Natural killer cell treated with Interleukin-12 subunit alpha and Interleukin-12 subunit beta and Interleukin-15 and Interleukin-18, amount 100 ng/mL, for 72 hours (primary cell): ENCODE measurements at regions not wholly inside any gene's neighbourhood (a gene's known extent, or its start where the extent isn't known, plus 50 kb on each side); places are given as distances from the start of the nearest gene placed in this dataset.

Experiments
- ATAC-seq, 2 donors: fragments of 150-1000 bp; cut with Tn5 transposase in 1 of 2; sonication (Bioruptor Pico), chemical (Tn5 transposase) in 1 of 2; 2 replicates each; pipeline ENCODE4 v1.10.0; 2021
- DNase-seq: peaks from one replicate; pipeline ENCODE4 v3.0.0; 2022; ENCODE audit warnings: low spot score
- H3K27ac Mint-ChIP-seq, 2 donors: 1 replicate in 1 of 2; 2 replicates in 1 of 2; pipeline ENCODE4 v1.8.0; 2022; ENCODE audit warnings: mixed read lengths in 2 of 2, mild to moderate bottlenecking in 1 of 2, moderate library complexity in 1 of 2
- H3K27me3 Mint-ChIP-seq, 2 donors: 1 replicate in 1 of 2; 2 replicates in 1 of 2; pipeline ENCODE4 v1.8.0; 2022; ENCODE audit warnings: mixed read lengths in 2 of 2
- H3K36me3 Mint-ChIP-seq: one replicate; pipeline ENCODE4 v1.8.0; 2022; ENCODE audit warnings: mixed read lengths
- H3K4me1 Mint-ChIP-seq, 2 donors: 1 replicate in 1 of 2; 2 replicates in 1 of 2; pipeline ENCODE4 v1.8.0; 2022; ENCODE audit warnings: low read depth in 2 of 2, mixed read lengths in 2 of 2, mild to moderate bottlenecking in 1 of 2
- H3K4me3 Mint-ChIP-seq: one replicate; pipeline ENCODE4 v1.8.0; 2022; ENCODE audit warnings: mixed read lengths
- H3K9me3 Mint-ChIP-seq: 2 replicates; pipeline ENCODE4 v1.8.0; 2022; ENCODE audit warnings: mixed read lengths

DNA sequence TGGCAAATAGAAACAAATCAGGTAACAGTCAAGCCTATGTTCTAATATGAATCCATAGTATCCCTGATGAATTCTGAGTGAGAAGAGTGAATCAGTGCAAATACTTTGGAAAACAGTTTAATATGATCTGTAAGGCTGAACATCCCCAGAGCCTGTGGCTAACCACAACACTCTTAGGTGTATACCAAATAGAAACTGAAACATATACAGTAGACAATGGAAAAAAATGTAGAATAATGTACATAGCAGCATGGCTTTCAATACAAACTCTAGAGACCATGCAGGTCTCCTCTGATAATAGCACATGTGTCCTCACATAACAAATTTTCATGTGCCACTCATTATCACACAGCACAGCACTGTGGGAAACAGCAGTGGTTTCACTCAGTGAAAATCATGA, 513.6 kb downstream of the CDY2B start:
- Mint-ChIP-seq H3K27me3 (no peaks in the 10 kb centered on the region), H3K27ac (no peak overlapping the region), H3K36me3 (no peaks in the 10 kb centered on the region), H3K4me3 (no peak overlapping the region), H3K9me3 (no peaks in the 10 kb centered on the region), H3K4me1 (no peaks in the 10 kb centered on the region)
- ATAC-seq (no peak), DNase-seq (no peak)

DNA sequence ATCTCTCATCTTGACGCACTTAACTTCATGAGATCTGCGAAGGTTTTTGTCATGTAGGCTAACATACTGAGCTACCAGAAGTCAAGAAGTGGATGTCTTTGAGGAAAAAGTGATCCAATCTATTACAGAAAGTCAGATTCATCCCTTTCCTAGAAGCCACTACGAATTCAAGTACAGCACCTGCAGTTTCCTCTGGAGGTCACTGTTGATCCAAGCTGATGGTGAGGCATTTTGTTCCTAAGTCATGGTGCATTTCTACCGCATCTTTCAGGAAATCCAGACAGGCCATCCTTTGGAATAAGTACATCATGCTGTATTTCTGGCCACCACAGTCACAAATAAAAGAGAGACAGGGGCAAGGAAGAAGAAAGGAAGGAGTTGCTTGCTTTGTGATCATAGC, 541.0 kb downstream of the CDY2B start:
- H3K36me3 Mint-ChIP-seq, result peaks cover 14% of the 10 kb centered on the region
- ATAC-seq (no peak), DNase-seq (no peak)
- H3K9me3 Mint-ChIP-seq, result no peaks in the 10 kb centered on the region
- no peak overlapping the region for H3K27ac Mint-ChIP-seq
- no peaks in the 10 kb centered on the region for H3K27me3 Mint-ChIP-seq
- H3K4me1 Mint-ChIP-seq, result no peaks in the 10 kb centered on the region
- no peak overlapping the region for H3K4me3 Mint-ChIP-seq

DNA sequence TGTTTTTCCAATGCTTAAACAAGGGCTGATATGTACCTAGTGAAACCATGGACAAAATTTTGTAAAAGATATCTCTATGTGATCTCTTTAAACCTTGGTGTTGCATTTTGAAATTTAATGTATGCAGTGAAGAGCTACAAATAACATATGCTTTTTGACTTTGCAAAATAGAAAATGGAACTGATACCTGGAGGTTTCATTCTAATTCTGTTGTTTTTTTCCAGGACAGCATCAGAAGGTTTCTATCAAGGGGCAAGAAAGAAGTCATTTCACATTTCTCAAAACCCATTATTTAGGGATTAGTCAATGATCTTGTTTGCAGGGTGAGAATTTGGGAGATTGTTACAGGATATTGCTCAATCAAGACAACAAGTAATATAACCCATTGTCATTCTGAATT, 549.3 kb downstream of the CDY2B start:
- no peak overlapping the region for H3K4me3 Mint-ChIP-seq
- no peaks in the 10 kb centered on the region for H3K27me3 Mint-ChIP-seq
- no peaks in the 10 kb centered on the region for H3K9me3 Mint-ChIP-seq
- DNase-seq (no peak), ATAC-seq (no peak)
- H3K36me3 Mint-ChIP-seq, result no peaks in the 10 kb centered on the region
- H3K4me1 Mint-ChIP-seq, result no peaks in the 10 kb centered on the region
- no peak overlapping the region for H3K27ac Mint-ChIP-seq

DNA sequence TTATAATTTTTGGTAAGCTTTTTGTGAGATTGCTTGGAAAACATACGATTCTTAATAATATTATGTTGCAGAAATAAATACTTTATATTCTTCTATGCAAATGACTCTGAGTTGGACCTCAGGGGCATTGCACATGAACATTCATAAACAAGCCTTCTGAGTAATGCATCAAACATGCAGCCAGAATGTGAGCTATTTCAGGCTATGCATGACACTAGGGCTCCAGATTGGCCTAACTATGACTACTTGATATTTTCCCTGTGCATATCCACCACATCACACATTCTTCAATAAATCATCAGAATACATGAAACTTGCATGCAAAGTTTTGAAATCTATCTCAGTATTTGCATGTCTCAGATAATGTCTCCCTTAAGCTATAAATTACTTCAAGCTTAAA, 560.1 kb downstream of the CDY2B start:
- ATAC-seq (no peak), DNase-seq (no peak)
- Mint-ChIP-seq H3K9me3 (no peaks in the 10 kb centered on the region), H3K36me3 (no peaks in the 10 kb centered on the region), H3K4me3 (no peak overlapping the region), H3K4me1 (no peaks in the 10 kb centered on the region), H3K27ac (no peak overlapping the region), H3K27me3 (no peaks in the 10 kb centered on the region)

DNA sequence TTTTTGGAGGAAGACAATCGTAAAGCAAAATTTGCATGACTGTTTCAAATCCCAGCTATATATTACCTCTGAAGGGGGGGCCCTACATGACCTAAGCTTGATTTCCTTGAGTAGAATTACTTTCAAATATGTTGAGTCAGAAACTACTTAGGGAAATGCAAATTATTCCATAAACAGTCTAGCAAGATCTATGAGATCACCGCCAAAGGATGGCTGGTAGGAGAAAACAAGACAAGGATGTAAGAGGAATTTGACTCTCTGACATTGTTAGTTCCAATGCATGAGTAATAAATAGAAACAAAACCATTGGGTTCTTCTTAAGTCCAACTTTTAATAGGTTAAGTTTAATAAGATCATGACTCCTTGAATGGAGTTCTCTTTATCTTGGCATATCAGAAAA, 561.4 kb downstream of the CDY2B start:
- ATAC-seq, result no peak
- H3K27me3 Mint-ChIP-seq, result no peaks in the 10 kb centered on the region
- no peak for DNase-seq
- no peak overlapping the region for H3K4me3 Mint-ChIP-seq
- no peak overlapping the region for H3K27ac Mint-ChIP-seq
- H3K4me1 Mint-ChIP-seq, result no peaks in the 10 kb centered on the region
- H3K36me3 Mint-ChIP-seq, result no peaks in the 10 kb centered on the region
- no peaks in the 10 kb centered on the region for H3K9me3 Mint-ChIP-seq

DNA sequence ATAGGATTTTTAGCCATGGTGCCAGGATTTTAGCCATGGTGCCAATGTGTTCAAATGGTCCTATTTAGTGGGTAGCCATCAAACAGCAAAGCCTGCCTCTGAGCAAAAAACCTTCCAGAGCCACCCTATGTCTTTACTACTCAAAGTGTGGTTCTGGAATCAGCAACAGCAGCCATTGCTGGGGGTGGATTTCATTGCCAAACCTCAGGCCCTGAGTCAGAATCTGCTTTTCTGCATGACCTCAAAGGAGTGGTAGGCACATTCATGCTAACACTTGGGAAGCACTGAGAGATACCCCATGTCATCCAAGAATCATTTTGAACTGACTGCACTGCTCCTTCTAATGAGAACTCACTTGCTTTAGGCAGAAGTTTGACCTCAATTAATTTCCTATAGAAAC, 603.0 kb downstream of the CDY2B start:
- DNase-seq, result no peak
- Mint-ChIP-seq H3K27me3 (no peaks in the 10 kb centered on the region), H3K9me3 (no peaks in the 10 kb centered on the region), H3K36me3 (no peaks in the 10 kb centered on the region), H3K4me3 (no peak overlapping the region), H3K27ac (no peak overlapping the region), H3K4me1 (no peaks in the 10 kb centered on the region)
- no peak for ATAC-seq

DNA sequence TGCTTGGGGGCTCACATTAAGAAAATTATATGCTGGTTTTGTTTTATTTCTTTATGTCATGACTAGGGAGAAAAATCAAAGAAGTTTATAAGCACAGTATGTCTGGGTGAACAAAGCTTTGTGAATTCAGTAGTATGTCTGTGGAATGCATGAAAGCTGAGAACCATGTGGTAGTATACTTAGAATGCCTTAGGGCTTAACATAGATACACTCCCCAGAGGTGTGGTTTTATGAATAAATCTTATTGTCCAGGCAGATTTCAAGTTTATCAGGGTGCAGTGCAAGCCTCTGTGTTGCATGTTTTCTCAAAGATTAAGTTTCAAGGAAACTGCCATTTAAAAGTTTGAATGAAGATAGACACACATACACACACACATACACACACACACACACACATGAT, 620.5 kb downstream of the CDY2B start:
- Mint-ChIP-seq H3K36me3 (no peaks in the 10 kb centered on the region), H3K27me3 (no peaks in the 10 kb centered on the region), H3K9me3 (no peaks in the 10 kb centered on the region), H3K4me3 (no peak overlapping the region), H3K27ac (no peak overlapping the region), H3K4me1 (no peaks in the 10 kb centered on the region)
- ATAC-seq (no peak), DNase-seq (no peak)

DNA sequence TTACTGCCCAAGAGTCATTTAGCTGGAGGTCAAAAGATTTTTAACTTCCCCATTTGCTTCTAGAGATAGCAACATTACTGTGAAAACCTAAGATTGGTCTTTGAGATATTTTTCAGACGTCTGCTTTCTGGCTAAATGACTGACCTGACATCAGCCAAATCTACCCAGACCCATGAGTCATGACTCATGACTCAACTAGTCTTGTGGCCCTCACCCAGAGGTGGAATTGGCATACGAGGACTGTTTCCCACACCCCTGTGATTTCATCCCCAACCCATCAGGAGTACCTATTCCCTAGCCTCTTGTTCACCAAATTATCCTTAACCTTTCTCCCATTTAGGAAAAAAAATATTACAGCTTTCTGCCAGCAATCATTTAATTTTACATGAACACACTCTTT, 641.6 kb downstream of the CDY2B start:
- Mint-ChIP-seq H3K36me3 (no peaks in the 10 kb centered on the region), H3K27ac (no peak overlapping the region), H3K4me3 (no peak overlapping the region), H3K27me3 (no peaks in the 10 kb centered on the region), H3K9me3 (no peaks in the 10 kb centered on the region), H3K4me1 (no peaks in the 10 kb centered on the region)
- ATAC-seq (no peak), DNase-seq (no peak)

DNA sequence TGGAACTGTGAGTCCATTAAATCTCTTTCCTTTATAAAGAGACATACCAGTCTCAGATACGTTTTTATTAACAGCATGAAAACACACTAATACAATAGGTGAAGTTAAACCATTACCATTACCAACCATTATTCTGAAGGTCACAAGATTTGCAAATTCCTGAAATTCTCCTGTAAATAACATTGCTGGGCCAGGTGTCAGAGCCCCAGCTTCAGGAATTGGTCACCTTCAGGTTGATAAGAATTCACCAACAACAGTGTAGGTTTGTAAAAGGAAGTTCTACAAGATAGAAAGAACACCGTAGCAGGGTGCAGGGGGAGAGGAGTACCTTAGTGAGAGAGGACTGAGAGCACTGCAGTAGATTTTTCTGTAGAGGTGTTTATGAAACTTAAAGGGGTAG, 644.3 kb downstream of the CDY2B start:
- H3K36me3 Mint-ChIP-seq, result no peaks in the 10 kb centered on the region
- ATAC-seq, result no peak
- no peaks in the 10 kb centered on the region for H3K9me3 Mint-ChIP-seq
- no peak overlapping the region for H3K4me3 Mint-ChIP-seq
- no peak overlapping the region for H3K27ac Mint-ChIP-seq
- H3K4me1 Mint-ChIP-seq, result no peaks in the 10 kb centered on the region
- no peaks in the 10 kb centered on the region for H3K27me3 Mint-ChIP-seq
- DNase-seq, result no peak

DNA sequence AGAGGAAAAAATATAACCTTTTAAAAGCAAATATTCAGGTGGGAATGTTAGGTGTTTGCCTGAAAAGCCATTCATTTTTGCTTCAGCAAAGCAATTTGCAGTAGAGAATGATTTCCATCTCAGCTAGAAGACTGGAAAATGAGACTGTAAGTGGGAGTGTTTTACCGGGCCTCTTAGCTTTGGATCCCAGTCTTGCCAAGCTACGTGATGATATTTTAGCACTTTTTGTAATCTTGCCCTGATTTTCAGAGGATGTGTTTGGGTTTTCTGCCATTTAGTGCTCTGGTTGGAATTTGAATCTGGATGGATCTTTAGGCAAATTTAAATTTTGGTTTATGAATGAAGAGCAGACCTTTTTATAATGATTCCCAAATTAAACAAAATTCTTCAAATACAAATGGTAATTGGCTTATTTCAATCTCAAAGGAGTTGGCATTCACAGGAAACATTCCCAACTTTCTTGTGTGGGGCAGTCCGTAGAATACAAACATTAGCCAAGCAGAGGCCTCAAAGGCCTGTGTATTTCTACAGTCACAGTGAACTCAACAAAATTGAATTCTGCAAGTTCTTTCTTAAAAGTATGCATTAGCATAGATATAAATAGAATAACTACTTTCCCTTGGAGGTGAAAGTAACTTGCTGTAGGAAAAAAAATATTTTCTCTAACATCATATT, 646.4 kb downstream of the CDY2B start:
- DNase-seq (no peak), ATAC-seq (no peak)
- Mint-ChIP-seq H3K27me3 (no peaks in the 10 kb centered on the region), H3K9me3 (no peaks in the 10 kb centered on the region), H3K4me1 (no peaks in the 10 kb centered on the region), H3K4me3 (no peak overlapping the region), H3K27ac (no peak overlapping the region), H3K36me3 (no peaks in the 10 kb centered on the region)

DNA sequence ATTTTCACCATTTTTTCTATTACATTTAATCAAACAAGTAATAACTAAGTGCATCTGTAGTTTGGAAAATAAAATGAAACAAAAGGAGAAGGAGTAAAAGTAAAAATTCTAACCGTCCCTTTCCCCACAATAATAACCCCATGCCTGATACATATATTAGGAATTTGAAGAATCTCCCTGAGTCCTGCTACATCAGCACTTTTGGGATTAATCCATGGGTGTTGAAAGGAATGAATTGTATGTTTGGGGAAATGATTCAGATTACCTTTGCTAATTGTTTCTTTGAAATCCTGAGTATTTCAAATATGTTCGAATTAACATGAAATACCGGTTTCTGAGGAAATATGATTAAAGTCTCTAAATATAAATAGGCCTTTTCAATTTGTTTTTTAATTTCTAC, 648.0 kb downstream of the CDY2B start:
- H3K9me3 Mint-ChIP-seq, result no peaks in the 10 kb centered on the region
- no peak overlapping the region for H3K27ac Mint-ChIP-seq
- ATAC-seq (no peak), DNase-seq (no peak)
- H3K4me3 Mint-ChIP-seq, result no peak overlapping the region
- no peaks in the 10 kb centered on the region for H3K4me1 Mint-ChIP-seq
- H3K27me3 Mint-ChIP-seq, result no peaks in the 10 kb centered on the region
- H3K36me3 Mint-ChIP-seq, result no peaks in the 10 kb centered on the region

DNA sequence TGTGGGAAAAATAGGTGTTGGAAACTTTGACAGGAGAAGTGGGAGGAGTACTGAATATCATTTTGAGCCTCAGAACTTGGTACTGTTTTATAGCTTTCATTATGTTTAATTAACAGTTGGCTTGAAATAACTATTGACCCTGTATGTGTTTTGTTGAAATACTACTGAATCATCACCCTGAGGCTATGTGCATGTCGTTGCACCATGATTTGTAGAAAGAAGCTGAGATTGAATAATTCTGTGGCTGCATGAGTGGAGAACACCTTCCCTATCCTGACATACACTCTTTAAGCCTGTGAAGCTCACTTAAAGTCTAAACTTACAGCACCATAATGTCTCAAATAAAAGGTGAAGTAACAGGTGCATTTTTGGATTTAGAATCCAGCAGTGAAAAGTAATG, 656.5 kb downstream of the CDY2B start:
- Mint-ChIP-seq H3K4me3 (no peak overlapping the region), H3K27ac (no peak overlapping the region), H3K9me3 (no peaks in the 10 kb centered on the region), H3K4me1 (no peaks in the 10 kb centered on the region), H3K27me3 (no peaks in the 10 kb centered on the region), H3K36me3 (no peaks in the 10 kb centered on the region)
- DNase-seq (no peak), ATAC-seq (no peak)

DNA sequence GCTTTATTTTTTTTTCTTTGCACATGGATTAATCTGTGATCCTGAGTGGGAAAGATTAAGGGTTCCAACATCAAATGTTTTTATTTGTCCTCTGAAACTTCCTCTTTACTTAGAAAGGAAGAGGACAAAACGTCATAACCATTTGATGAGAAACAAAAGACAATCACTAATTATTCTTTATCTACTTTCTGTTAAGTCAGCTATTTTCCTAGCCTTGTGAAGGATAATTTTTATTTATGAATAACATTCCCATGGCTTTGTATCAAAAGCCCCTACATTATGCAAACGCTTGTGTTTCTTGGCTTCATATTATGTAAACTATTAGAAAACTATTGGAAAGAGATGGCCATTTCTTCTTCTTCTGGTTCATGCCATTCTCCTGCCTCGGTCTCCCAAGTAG, 677.6 kb downstream of the CDY2B start:
- H3K4me1 Mint-ChIP-seq, result no peaks in the 10 kb centered on the region
- no peaks in the 10 kb centered on the region for H3K36me3 Mint-ChIP-seq
- DNase-seq (no peak), ATAC-seq (no peak)
- no peak overlapping the region for H3K4me3 Mint-ChIP-seq
- H3K9me3 Mint-ChIP-seq, result no peaks in the 10 kb centered on the region
- H3K27me3 Mint-ChIP-seq, result no peaks in the 10 kb centered on the region
- no peak overlapping the region for H3K27ac Mint-ChIP-seq

DNA sequence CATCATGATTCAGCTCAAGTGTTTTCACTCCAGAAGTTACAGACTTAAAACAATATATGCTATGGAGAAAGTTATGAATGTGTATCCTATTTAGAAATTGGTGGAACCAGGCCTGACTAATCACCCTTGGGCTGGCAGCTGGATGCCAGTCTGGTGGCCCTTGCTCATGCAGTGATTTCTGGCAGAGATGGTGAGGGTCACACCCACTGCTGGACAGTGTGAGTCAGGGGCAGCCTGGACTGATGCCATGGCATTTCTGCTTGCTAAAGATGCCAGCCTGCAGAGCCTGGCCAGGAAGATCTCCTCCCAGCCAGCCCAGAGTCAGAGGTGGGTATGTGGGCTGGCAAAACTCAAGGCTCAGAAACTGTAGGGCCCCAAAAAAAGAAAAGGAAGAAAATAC, 695.7 kb downstream of the CDY2B start:
- no peak overlapping the region for H3K27ac Mint-ChIP-seq

DNA sequence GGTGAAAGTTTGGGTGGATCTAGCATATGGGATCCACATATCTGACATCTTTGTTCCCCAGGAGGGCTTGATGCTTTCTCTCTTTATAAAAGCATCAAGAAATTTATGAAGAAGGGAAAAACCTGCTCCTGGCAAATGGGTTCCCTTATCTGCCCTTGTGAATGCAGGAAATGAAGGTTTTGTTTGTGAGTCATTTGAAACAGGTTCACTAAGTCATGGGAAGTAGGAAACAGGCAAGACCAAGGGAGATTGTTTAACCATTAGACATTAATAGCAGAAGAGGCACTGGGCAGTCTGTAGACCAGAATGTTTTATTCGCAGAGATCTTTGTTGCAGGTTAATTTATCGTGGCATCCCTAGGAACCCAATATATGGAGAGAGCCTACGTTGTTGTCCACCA, 713.1 kb downstream of the CDY2B start:
- H3K27ac Mint-ChIP-seq, result no peak overlapping the region
- H3K9me3 Mint-ChIP-seq, result no peaks in the 10 kb centered on the region
- H3K4me1 Mint-ChIP-seq, result no peaks in the 10 kb centered on the region
- ATAC-seq, result no peak
- no peaks in the 10 kb centered on the region for H3K27me3 Mint-ChIP-seq
- H3K4me3 Mint-ChIP-seq, result no peak overlapping the region
- H3K36me3 Mint-ChIP-seq, result peaks cover 4% of the 10 kb centered on the region
- DNase-seq, result no peak

More for the DNA sequence above, 695.7 kb downstream of the CDY2B start:
- Mint-ChIP-seq H3K4me3 (no peak overlapping the region), H3K9me3 (no peaks in the 10 kb centered on the region), H3K36me3 (no peaks in the 10 kb centered on the region), H3K4me1 (no peaks in the 10 kb centered on the region), H3K27me3 (no peaks in the 10 kb centered on the region)
- DNase-seq (no peak), ATAC-seq (no peak)
